Liver (tissue), 8 donors: ENCODE measurements at regions not wholly inside any gene's neighbourhood (a gene's known extent, or its start where the extent isn't known, plus 50 kb on each side); places are given as distances from the start of the nearest gene placed in this dataset.

Experiments
- DNase-seq: peaks from one replicate; pipeline ENCODE4 v3.0.0-alpha.2; 2017; ENCODE audit warnings: low spot score
- H3K27ac ChIP-seq, 2 donors: one replicate each; pipeline ENCODE4 v1.7.0; 2013; ENCODE audit warnings: inconsistent platforms in 2 of 2, low read length in 2 of 2, control low read depth in 1 of 2, low read depth in 1 of 2, mild to moderate bottlenecking in 1 of 2
- H3K27me3 ChIP-seq, 4 donors: one replicate each; pipeline versions ENCODE4 v1.6.1 to v1.7.0; 2013; ENCODE audit warnings: low read length in 3 of 4, inconsistent platforms in 1 of 4, mild to moderate bottlenecking in 1 of 4, moderate library complexity in 1 of 4; ENCODE audit not compliant: control insufficient read depth in 4 of 4, insufficient read depth in 4 of 4
- H3K36me3 ChIP-seq, 4 donors: one replicate each; pipeline versions ENCODE4 v1.6.1 to v1.7.0; 2013; ENCODE audit warnings: low read length in 3 of 4, mild to moderate bottlenecking in 3 of 4, low read depth in 1 of 4, moderate library complexity in 1 of 4; ENCODE audit not compliant: control insufficient read depth in 4 of 4, insufficient read depth in 3 of 4
- H3K4me1 ChIP-seq, 4 donors: one replicate each; pipeline versions ENCODE4 v1.6.1 to v1.7.0; 2013; ENCODE audit warnings: low read length in 3 of 4, mild to moderate bottlenecking in 3 of 4, moderate library complexity in 1 of 4; ENCODE audit not compliant: control insufficient read depth in 4 of 4, insufficient read depth in 4 of 4
- H3K4me3 ChIP-seq, 3 donors: one replicate each; pipeline versions ENCODE4 v1.6.1 to v1.7.0; 2013; ENCODE audit warnings: low read length in 3 of 3, control low read depth in 1 of 3, low read depth in 1 of 3, mild to moderate bottlenecking in 1 of 3
- H3K9ac ChIP-seq, 2 donors: one replicate each; pipeline ENCODE4 v1.7.0; 2013; ENCODE audit warnings: low read length in 2 of 2, mild to moderate bottlenecking in 2 of 2, moderate library complexity in 2 of 2, control low read depth in 1 of 2, low read depth in 1 of 2
- H3K9me3 ChIP-seq, 4 donors: one replicate each; pipeline versions ENCODE4 v1.6.1 to v1.7.0; 2013; ENCODE audit warnings: low read length in 3 of 4; ENCODE audit not compliant: control insufficient read depth in 4 of 4
- ATF3 ChIP-seq: IDR thresholded peaks from 2 replicates; pipeline ENCODE4 v1.6.1; 2016; ENCODE audit warnings: antibody characterized with exemption
- CTCF ChIP-seq: fragments of 150-350 bp; IDR thresholded peaks from 2 replicates; pipeline ENCODE4 v1.5.1; 2017; ENCODE audit warnings: improper control_type of control experiment, low read depth, low read length; ENCODE audit not compliant: missing input control
- EGR1 ChIP-seq, 2 donors: IDR thresholded peaks; 2 replicates each; pipeline ENCODE4 v1.6.1; 2016 to 2018; ENCODE audit warnings: antibody characterized with exemption in 2 of 2, low read depth in 2 of 2
- FOXA1 ChIP-seq: IDR thresholded peaks from 2 replicates; pipeline ENCODE4 v1.6.1; 2016; ENCODE audit warnings: antibody characterized with exemption
- FOXA2 ChIP-seq: IDR thresholded peaks from 2 replicates; pipeline ENCODE4 v1.6.1; 2016; ENCODE audit warnings: antibody characterized with exemption
- GABPA ChIP-seq, 2 donors: IDR thresholded peaks in 1 of 2; conservative IDR thresholded peaks in 1 of 2; 2 replicates each; pipeline ENCODE4 v1.6.1; 2016; ENCODE audit warnings: antibody characterized with exemption in 2 of 2, mild to moderate bottlenecking in 1 of 2, moderate library complexity in 1 of 2
- HNF4A ChIP-seq, 2 donors: conservative IDR thresholded peaks; 2 replicates each; pipeline ENCODE4 v1.6.1; 2016; ENCODE audit warnings: antibody characterized with exemption in 2 of 2, mild to moderate bottlenecking in 2 of 2
- HNF4G ChIP-seq: IDR thresholded peaks from 2 replicates; pipeline ENCODE4 v1.6.1; 2016; ENCODE audit warnings: antibody characterized with exemption
- JUND ChIP-seq, 2 donors: IDR thresholded peaks; 2 replicates each; pipeline ENCODE4 v1.6.1; 2016; ENCODE audit warnings: antibody characterized with exemption in 2 of 2
- MAX ChIP-seq: IDR thresholded peaks from 2 replicates; pipeline ENCODE4 v1.6.1; 2016; ENCODE audit warnings: antibody characterized with exemption
- NR2F2 ChIP-seq: IDR thresholded peaks from 2 replicates; pipeline ENCODE4 v1.6.1; 2016; ENCODE audit warnings: antibody characterized with exemption
- RAD21 ChIP-seq, 2 donors: IDR thresholded peaks; 2 replicates each; pipeline ENCODE4 v1.6.1; 2016; ENCODE audit warnings: antibody characterized with exemption in 2 of 2, mild to moderate bottlenecking in 2 of 2
- REST ChIP-seq: IDR thresholded peaks from 2 replicates; pipeline ENCODE4 v1.6.1; 2016; ENCODE audit warnings: antibody characterized with exemption, mild to moderate bottlenecking
- RXRA ChIP-seq, 2 donors: IDR thresholded peaks; 2 replicates each; pipeline ENCODE4 v1.6.1; 2017 to 2018; ENCODE audit warnings: antibody characterized with exemption in 2 of 2, mild to moderate bottlenecking in 1 of 2
- SP1 ChIP-seq: IDR thresholded peaks from 2 replicates; pipeline ENCODE4 v1.6.1; 2018; ENCODE audit warnings: antibody characterized with exemption, mild to moderate bottlenecking
- TAF1 ChIP-seq: conservative IDR thresholded peaks from 2 replicates; pipeline ENCODE4 v1.6.1; 2016; ENCODE audit warnings: antibody characterized with exemption, mild to moderate bottlenecking
- YY1 ChIP-seq: IDR thresholded peaks from 2 replicates; pipeline ENCODE4 v1.6.1; 2016; ENCODE audit warnings: antibody characterized with exemption, mild to moderate bottlenecking
- ZBTB33 ChIP-seq: IDR thresholded peaks from 2 replicates; pipeline ENCODE4 v1.6.1; 2016; ENCODE audit warnings: antibody characterized with exemption
- WGBS: extraction: QIAGEN DNeasy Blood & Tissue Kit; methylation state at CpG from one replicate; pipeline ENCODE4 v1.1.7; 2013; 5-methylcytosine and 5-hydroxymethylcytosine counted together
- donor health status: healthy.
- donor health status: healthy.
- donor health status: healthy.
- donor health status: healthy.
- donor health status: healthy.

GRCh38 chr10:123327896-123328295, 173.7 kb downstream of the BUB3 start:
- H3K9me3 ChIP-seq = no peaks in the 10 kb centered on the region
- TF ChIP-seq GABPA (IDR thresholded peaks at IDR 0.05 in 1 of 2, conservative IDR thresholded peaks at IDR 0.05 in 1 of 2) (no peak), REST (no peak), FOXA1 (no peak), EGR1 (IDR thresholded peaks at IDR 0.05; ENCODE audit: low read depth in 2 of 2) (no peak), CTCF (no peak), RXRA (IDR thresholded peaks at IDR 0.05) (no peak), RAD21 (IDR thresholded peaks at IDR 0.05) (no peak), JUND (IDR thresholded peaks at IDR 0.05) (no peak), FOXA2 (no peak), HNF4G (no peak), YY1 (no peak), TAF1 (no peak), SP1 (no peak), ZBTB33 (no peak), NR2F2 (no peak), MAX (no peak), HNF4A (conservative IDR thresholded peaks at IDR 0.05) (no peak)
- no peaks in the 10 kb centered on the region for H3K36me3 ChIP-seq
- no peaks in the 10 kb centered on the region for H3K4me1 ChIP-seq
- no peak overlapping the region for H3K27ac ChIP-seq
- no peak overlapping the region for H3K4me3 ChIP-seq
- 85% methylated on average over 2 of the region's 2 CpGs for WGBS
- peaks cover 0 to 3% (median 0%) of the 10 kb centered on the region in 4 donors for H3K27me3 ChIP-seq
- H3K9ac ChIP-seq = no peak overlapping the region
- DNase-seq = no peak

GRCh38 chr10:123331438-123331837, 177.2 kb downstream of the BUB3 start:
- Histone ChIP-seq H3K36me3 (no peaks in the 10 kb centered on the region), H3K27me3 (no peaks in the 10 kb centered on the region), H3K4me3 (no peak overlapping the region), H3K9me3 (no peaks in the 10 kb centered on the region), H3K27ac (no peak overlapping the region), H3K9ac (no peak overlapping the region), H3K4me1 (no peaks in the 10 kb centered on the region)
- WGBS = 79% methylated on average over 4 of the region's 4 CpGs
- no peak for TF ChIP-seq JUND (IDR thresholded peaks at IDR 0.05)
- TF ChIP-seq HNF4G = no peak
- TF ChIP-seq MAX = no peak
- TF ChIP-seq YY1 = no peak
- TF ChIP-seq SP1 = no peak
- TF ChIP-seq EGR1 (IDR thresholded peaks at IDR 0.05; ENCODE audit: low read depth in 2 of 2) = no peak
- no peak for TF ChIP-seq REST
- TF ChIP-seq RAD21 (IDR thresholded peaks at IDR 0.05) = no peak
- TF ChIP-seq FOXA1 = no peak
- TF ChIP-seq TAF1 = no peak
- no peak for TF ChIP-seq ATF3
- no peak for TF ChIP-seq GABPA (IDR thresholded peaks at IDR 0.05 in 1 of 2, conservative IDR thresholded peaks at IDR 0.05 in 1 of 2)
- TF ChIP-seq RXRA (IDR thresholded peaks at IDR 0.05) = no peak
- TF ChIP-seq NR2F2 = no peak
- no peak for TF ChIP-seq FOXA2
- no peak for DNase-seq
